ENCODE measurements at regions not wholly inside any gene's neighbourhood (a gene's known extent, or its start where the extent isn't known, plus 50 kb on each side); places are given as distances from the start of the nearest gene placed in this dataset.
"Not testable (repeated sequence)": the region's sequence is repeated elsewhere in the genome, so short reads cannot be mapped to it uniquely, and the experiment has no call there.

GRCh38 chr2:111312897-111313607 lies 192.3 kb downstream of the BCL2L11 start:
- TF ChIP-seq EZH2 (IDR thresholded peaks at IDR 0.05); RAD21 (IDR thresholded peaks at IDR 0.05; ENCODE audit: low read depth); ZBTB33 (IDR thresholded peaks at IDR 0.05; ENCODE audit: extremely low read depth, insufficient replicate concordance, low read length); POLR2A (IDR thresholded peaks at IDR 0.05; ENCODE audit: borderline replicate concordance, extremely low read depth, insufficient read depth, insufficient read length); MAX (IDR thresholded peaks at IDR 0.05); REST (IDR thresholded peaks at IDR 0.05; ENCODE audit: low read depth); CTCF (IDR thresholded peaks at IDR 0.05 in 2 of 3, conservative IDR thresholded peaks at IDR 0.05 in 1 of 3; ENCODE audit: borderline replicate concordance in 1 of 3, insufficient read depth in 1 of 3, low read depth in 2 of 3, low read length in 2 of 3); ATF3 (IDR thresholded peaks at IDR 0.05); POLR2AphosphoS5 (IDR thresholded peaks at IDR 0.05; ENCODE audit: low read depth, low read length); ZNF274 (IDR thresholded peaks at IDR 0.05; ENCODE audit: low read depth, low read length); ZFX (IDR thresholded peaks at IDR 0.05): not testable (repeated sequence)

Measured in HCT116 (cell line).